ENCODE measurements at regions not wholly inside any gene's neighbourhood (a gene's known extent, or its start where the extent isn't known, plus 50 kb on each side); places are given as distances from the start of the nearest gene placed in this dataset.

DNA sequence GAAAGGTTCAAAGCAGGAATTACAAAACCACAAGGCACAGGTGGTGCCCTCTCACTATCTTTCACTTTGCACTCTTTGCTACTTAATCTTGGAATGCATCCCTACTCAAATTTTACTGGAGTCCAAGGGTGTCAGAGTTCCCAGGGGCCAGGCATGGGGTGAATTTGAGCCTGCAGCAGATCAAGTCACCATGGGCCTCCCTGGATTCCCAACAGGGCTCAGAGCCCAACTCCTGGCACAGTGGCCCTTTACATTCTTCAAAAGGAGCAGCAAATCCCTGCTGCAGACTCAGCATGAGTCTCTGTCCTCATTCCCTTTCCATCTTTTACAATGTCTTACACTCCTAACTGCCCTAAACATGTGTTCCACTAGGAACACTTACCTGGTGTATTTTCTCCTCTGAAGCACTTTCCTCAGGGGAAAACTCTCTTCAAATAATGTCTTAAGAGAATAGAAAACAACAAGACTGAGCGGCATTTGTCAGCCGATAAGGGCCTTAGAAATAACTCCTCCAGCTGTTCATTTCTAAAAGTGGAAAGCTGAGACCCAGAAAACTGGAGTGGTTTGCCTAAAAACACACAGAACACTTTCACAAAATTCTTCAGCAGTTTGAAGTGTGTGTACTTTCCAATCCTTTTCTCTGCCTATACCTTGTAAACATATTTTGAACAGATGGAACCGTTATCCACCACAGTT, 596.0 kb downstream of the INSC start:
- no peaks in the 10 kb centered on the region for H3K27me3 ChIP-seq
- no peaks in the 10 kb centered on the region for H3K36me3 ChIP-seq
- H3K4me1 ChIP-seq, result no peaks in the 10 kb centered on the region
- H3K27ac ChIP-seq, result no peak overlapping the region
- H3K9me3 ChIP-seq, result no peaks in the 10 kb centered on the region
- intact Hi-C loops (cut with DNase I; ENCODE audit: low total_unique reads), result no loop called here
- no peak for DNase-seq
- TF ChIP-seq, protein P1, sequence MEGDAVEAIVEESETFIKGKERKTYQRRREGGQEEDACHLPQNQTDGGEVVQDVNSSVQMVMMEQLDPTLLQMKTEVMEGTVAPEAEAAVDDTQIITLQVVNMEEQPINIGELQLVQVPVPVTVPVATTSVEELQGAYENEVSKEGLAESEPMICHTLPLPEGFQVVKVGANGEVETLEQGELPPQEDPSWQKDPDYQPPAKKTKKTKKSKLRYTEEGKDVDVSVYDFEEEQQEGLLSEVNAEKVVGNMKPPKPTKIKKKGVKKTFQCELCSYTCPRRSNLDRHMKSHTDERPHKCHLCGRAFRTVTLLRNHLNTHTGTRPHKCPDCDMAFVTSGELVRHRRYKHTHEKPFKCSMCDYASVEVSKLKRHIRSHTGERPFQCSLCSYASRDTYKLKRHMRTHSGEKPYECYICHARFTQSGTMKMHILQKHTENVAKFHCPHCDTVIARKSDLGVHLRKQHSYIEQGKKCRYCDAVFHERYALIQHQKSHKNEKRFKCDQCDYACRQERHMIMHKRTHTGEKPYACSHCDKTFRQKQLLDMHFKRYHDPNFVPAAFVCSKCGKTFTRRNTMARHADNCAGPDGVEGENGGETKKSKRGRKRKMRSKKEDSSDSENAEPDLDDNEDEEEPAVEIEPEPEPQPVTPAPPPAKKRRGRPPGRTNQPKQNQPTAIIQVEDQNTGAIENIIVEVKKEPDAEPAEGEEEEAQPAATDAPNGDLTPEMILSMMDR (IDR thresholded peaks at IDR 0.05), result no peak
- no peak for TF ChIP-seq POLR2A (IDR thresholded peaks at IDR 0.05)
- no peak overlapping the region for H3K4me3 ChIP-seq

DNA sequence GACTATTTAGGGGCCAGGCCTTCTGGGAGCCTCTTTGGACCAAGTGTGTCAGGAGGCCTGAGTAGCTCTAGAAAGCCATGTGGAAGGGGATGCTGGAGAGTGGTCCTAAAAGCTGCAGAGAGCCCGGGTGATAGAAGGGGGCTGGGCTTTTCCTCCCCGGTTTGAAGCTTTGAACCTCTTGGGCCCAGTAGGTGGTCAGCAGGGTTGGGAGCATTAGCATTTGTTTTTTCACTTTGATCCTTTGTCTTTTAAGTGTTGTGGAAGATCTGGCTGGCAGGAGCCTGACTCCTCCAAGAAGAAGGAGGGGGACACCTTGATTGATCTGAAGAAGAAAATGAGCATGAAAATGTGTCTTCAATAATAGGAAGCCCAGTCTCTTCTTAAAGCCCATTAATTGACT, 596.6 kb downstream of the INSC start:
- intact Hi-C loops (cut with DNase I; ENCODE audit: low total_unique reads), result no loop called here
- Histone ChIP-seq H3K4me3 (no peak overlapping the region), H3K27ac (no peak overlapping the region), H3K36me3 (no peaks in the 10 kb centered on the region), H3K27me3 (no peaks in the 10 kb centered on the region), H3K4me1 (no peaks in the 10 kb centered on the region), H3K9me3 (no peaks in the 10 kb centered on the region)
- TF ChIP-seq, protein P1 (IDR thresholded peaks at IDR 0.05), result no peak
- TF ChIP-seq POLR2A (IDR thresholded peaks at IDR 0.05), result no peak
- DNase-seq, result no peak

DNA sequence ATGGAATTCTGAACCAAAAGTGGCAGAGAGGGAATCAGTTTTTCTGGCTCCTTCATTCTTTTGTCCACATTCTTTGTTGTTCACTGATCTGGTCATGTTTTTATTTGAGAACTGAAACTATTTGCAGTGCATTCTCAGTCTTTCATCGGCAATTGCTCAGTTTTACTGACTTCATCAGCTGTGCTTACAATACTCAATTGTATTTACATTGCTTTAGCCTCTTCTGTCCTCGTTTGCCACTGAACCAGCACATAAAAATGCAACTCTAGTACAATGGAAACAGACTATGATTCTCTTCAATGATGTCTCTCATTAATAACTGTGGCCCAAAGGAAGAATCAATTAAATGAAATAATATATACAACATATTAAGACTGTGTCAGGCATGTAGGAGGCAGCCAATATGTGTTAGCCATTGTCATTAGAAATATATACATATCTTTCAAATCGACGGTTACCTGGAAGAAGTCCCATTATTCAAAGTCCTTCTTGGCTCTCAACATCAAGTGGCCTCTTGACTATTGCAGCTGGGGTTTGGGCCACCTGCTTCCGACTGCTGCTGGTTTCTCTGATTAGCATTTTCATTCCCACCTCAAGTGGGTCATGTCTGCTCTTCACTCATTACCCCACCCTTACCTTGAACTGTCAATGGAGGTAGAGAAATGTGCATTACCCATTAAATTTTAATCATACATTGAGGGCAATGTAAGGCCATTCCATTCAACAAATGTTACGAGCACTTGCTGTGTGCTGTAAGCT, 600.1 kb downstream of the INSC start:
- intact Hi-C loops (cut with DNase I; ENCODE audit: low total_unique reads), result no loop called here
- Histone ChIP-seq H3K4me1 (no peaks in the 10 kb centered on the region), H3K4me3 (no peak overlapping the region), H3K9me3 (no peaks in the 10 kb centered on the region), H3K36me3 (no peaks in the 10 kb centered on the region), H3K27me3 (no peaks in the 10 kb centered on the region), H3K27ac (no peak overlapping the region)
- no peak for DNase-seq
- no peak for TF ChIP-seq POLR2A (IDR thresholded peaks at IDR 0.05)
- TF ChIP-seq, protein P1 (IDR thresholded peaks at IDR 0.05), result no peak

DNA sequence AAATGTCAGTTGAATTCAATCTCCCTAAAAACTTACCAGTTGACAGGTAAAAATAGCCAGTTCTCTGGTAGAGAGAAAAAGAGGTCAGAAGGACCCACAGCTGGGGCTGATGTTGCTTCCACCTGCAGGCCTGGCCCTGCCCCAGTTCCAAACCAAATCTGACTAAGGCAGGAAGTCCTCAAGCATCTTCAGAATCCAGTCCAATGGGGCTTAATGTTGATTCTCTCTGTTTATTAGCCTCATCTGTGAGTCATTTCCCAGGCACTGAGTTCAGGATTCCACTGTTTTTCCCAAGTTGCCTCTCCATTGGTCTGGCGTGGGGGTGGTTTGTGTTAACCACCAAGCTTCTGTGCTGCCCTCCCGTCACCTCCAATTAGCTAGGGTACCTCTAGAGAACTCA, 601.8 kb downstream of the INSC start:
- intact Hi-C loops (cut with DNase I; ENCODE audit: low total_unique reads), result no loop called here
- no peaks in the 10 kb centered on the region for H3K27me3 ChIP-seq
- no peaks in the 10 kb centered on the region for H3K4me1 ChIP-seq
- H3K27ac ChIP-seq, result no peak overlapping the region
- H3K4me3 ChIP-seq, result no peak overlapping the region
- no peaks in the 10 kb centered on the region for H3K9me3 ChIP-seq
- DNase-seq, result no peak
- H3K36me3 ChIP-seq, result no peaks in the 10 kb centered on the region
- TF ChIP-seq, protein P1 (IDR thresholded peaks at IDR 0.05), result no peak
- TF ChIP-seq POLR2A (IDR thresholded peaks at IDR 0.05), result no peak

DNA sequence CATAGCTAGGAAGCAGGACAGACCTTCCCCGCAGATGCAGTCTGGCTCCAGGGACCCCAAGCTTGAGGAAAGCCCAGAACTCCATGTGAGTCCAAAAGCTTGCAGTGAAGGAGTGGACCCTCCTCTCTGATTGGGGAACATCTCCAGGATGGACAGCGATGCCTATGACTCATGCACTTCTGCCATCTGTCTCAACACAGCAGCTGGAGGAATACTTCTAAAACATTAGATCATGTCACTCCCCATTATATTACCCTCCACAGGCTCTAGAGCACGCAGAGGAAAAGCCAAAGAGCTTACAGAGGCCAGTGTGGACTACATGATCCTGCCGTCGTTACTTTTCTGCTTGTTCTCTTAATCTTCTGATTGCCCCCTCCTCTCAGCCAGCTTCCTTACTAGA, 605.7 kb downstream of the INSC start:
- no peak overlapping the region for H3K27ac ChIP-seq
- intact Hi-C loops (cut with DNase I; ENCODE audit: low total_unique reads), result no loop called here

More for the DNA sequence above, 605.7 kb downstream of the INSC start:
- Histone ChIP-seq H3K9me3 (no peaks in the 10 kb centered on the region), H3K27me3 (no peaks in the 10 kb centered on the region), H3K4me3 (no peak overlapping the region), H3K36me3 (no peaks in the 10 kb centered on the region), H3K4me1 (no peaks in the 10 kb centered on the region)
- TF ChIP-seq, protein P1 (IDR thresholded peaks at IDR 0.05), result no peak
- TF ChIP-seq POLR2A (IDR thresholded peaks at IDR 0.05), result no peak
- no peak for DNase-seq

All from uterus (tissue), 3 donors.